LHCN-M2 (cell line): ENCODE measurements at regions not wholly inside any gene's neighbourhood (a gene's known extent, or its start where the extent isn't known, plus 50 kb on each side); places are given as distances from the start of the nearest gene placed in this dataset.
A peak's percentile ranks its signal among the peaks of the same experiment; 100 is the strongest.

Experiments used
- DNase-seq: peaks from one replicate; pipeline ENCODE4 v3.0.0-alpha.2; 2012; ENCODE audit warnings: low read depth

GRCh38 chr15:56868170-56868569, 50.3 kb upstream of the TCF12 start:
- DNase-seq, result no peak

GRCh38 chr15:56866803-56867202, 51.6 kb upstream of the TCF12 start:
- peak; percentile 10 for DNase-seq

GRCh38 chr15:56857828-56858227, 60.6 kb upstream of the TCF12 start:
- DNase-seq, result no peak

- DNase-seq, result no peak
Observed at GRCh38 chr15:56856934-56857333, 61.5 kb upstream of the TCF12 start.

GRCh38 chr15:56844892-56845291, 73.6 kb upstream of the TCF12 start:
- DNase-seq, result no peak

GRCh38 chr15:56844471-56844870, 74.0 kb upstream of the TCF12 start:
- DNase-seq, result no peak

GRCh38 chr15:56839641-56840040, 78.8 kb upstream of the TCF12 start:
- no peak for DNase-seq

- DNase-seq, result no peak
Observed at GRCh38 chr15:56839099-56839498, 79.3 kb upstream of the TCF12 start.

GRCh38 chr15:56838085-56838484, 80.4 kb upstream of the TCF12 start:
- no peak for DNase-seq

- DNase-seq, result peak; percentile 51
Observed at GRCh38 chr15:56837273-56837672, 81.2 kb upstream of the TCF12 start.

GRCh38 chr15:56835718-56836171, 82.7 kb upstream of the TCF12 start:
- peak; percentile 29 for DNase-seq

GRCh38 chr15:56832125-56832524, 86.3 kb upstream of the TCF12 start:
- peak; percentile 27 for DNase-seq

- DNase-seq, result no peak
Observed at GRCh38 chr15:56831467-56832005, 86.9 kb upstream of the TCF12 start.

- DNase-seq, result peak; percentile 81
Observed at GRCh38 chr15:56824175-56824574, 90.9 kb upstream of the ZNF280D start.

GRCh38 chr15:56821721-56822425, 88.6 kb upstream of the ZNF280D start:
- peak; percentile 74 for DNase-seq

- no peak for DNase-seq
Observed at GRCh38 chr15:56820333-56820732, 87.0 kb upstream of the ZNF280D start.

GRCh38 chr15:56817321-56818080, 84.2 kb upstream of the ZNF280D start:
- DNase-seq, result peak; percentile 82

GRCh38 chr15:56816781-56817180, 83.5 kb upstream of the ZNF280D start:
- no peak for DNase-seq

- DNase-seq, result no peak
Observed at GRCh38 chr15:56815247-56815646, 81.9 kb upstream of the ZNF280D start.

- DNase-seq, result no peak
Observed at GRCh38 chr15:56814429-56814828, 81.1 kb upstream of the ZNF280D start.

- DNase-seq, result peak; percentile 38
Observed at GRCh38 chr15:56813995-56814394, 80.7 kb upstream of the ZNF280D start.

GRCh38 chr15:56812961-56813360, 79.7 kb upstream of the ZNF280D start:
- DNase-seq, result no peak

- DNase-seq, result no peak
Observed at GRCh38 chr15:56812221-56812620, 78.9 kb upstream of the ZNF280D start.
